Gastrocnemius medialis (tissue), 4 donors: ENCODE measurements at regions not wholly inside any gene's neighbourhood (a gene's known extent, or its start where the extent isn't known, plus 50 kb on each side); places are given as distances from the start of the nearest gene placed in this dataset.

Source experiments
- ATAC-seq, 2 donors: fragments of 150-250 bp; one replicate each; pipeline ENCODE4 v1.9.1; 2016
- DNase-seq, 2 donors: peaks; one replicate each; pipeline ENCODE4 v3.0.0-alpha.2; 2019
- H3K27ac ChIP-seq, 4 donors: fragments of 200-600 bp; sonication (generic); 1 replicate in 1 of 4; 2 replicates in 3 of 4; pipeline ENCODE4 v1.5.1; 2016 to 2018; ENCODE audit warnings: mild to moderate bottlenecking in 2 of 4, moderate library complexity in 1 of 4
- H3K27me3 ChIP-seq, 3 donors: fragments of 200-600 bp; sonication (generic) in 2 of 3; 1 replicate in 1 of 3; 2 replicates in 2 of 3; pipeline versions ENCODE4 v1.5.1 to v1.6.0; 2016 to 2019; ENCODE audit warnings: mild to moderate bottlenecking in 1 of 3, moderate library complexity in 1 of 3
- H3K36me3 ChIP-seq, 2 donors: fragments of 200-600 bp; sonication (generic) in 1 of 2; one replicate each; pipeline ENCODE4 v1.5.1; 2017 to 2018
- H3K4me1 ChIP-seq, 2 donors: fragments of 200-600 bp; sonication (generic) in 1 of 2; one replicate each; pipeline ENCODE4 v1.5.1; 2016 to 2017; ENCODE audit warnings: mild to moderate bottlenecking in 2 of 2
- H3K4me3 ChIP-seq, 4 donors: fragments of 200-600 bp; sonication (generic) in 3 of 4; 1 replicate in 1 of 4; 2 replicates in 3 of 4; pipeline ENCODE4 v1.5.1; 2016 to 2019; ENCODE audit warnings: mild to moderate bottlenecking in 2 of 4
- H3K9me3 ChIP-seq, 3 donors: fragments of 200-600 bp; sonication (generic) in 2 of 3; 1 replicate in 1 of 3; 2 replicates in 2 of 3; pipeline ENCODE4 v1.5.1; 2016 to 2019
- POLR2A ChIP-seq, 2 donors: fragments of 450-650 bp; IDR thresholded peaks; one replicate each; pipeline ENCODE4 v1.6.1; 2017; ENCODE audit warnings: antibody characterized with exemption in 2 of 2, mild to moderate bottlenecking in 2 of 2, moderate library complexity in 2 of 2
- in situ Hi-C, 4 donors: fragments of 200-750 bp; cut with MboI; loops; one replicate each; pipeline versions ENCODE4 v1.15.0 to v1.8.0; 2017; ENCODE audit warnings: low sequenced_read_pairs in 4 of 4
- intact Hi-C: fragments of 100-400 bp; cut with DNase I; formaldehyde crosslinking; loops from one replicate; pipeline ENCODE4 v1.15.1; 2023; ENCODE audit warnings: low total_unique reads
- TF ChIP-seq, protein P1 (sequence below), 5 experiments: fragments of 450-650 bp in 3 of 5; fragments of 200-600 bp in 2 of 5; sonication (generic) in 2 of 5; IDR thresholded peaks in 4 of 5; conservative IDR thresholded peaks in 1 of 5; 1 replicate in 4 of 5; 2 replicates in 1 of 5; pipeline ENCODE4 v1.5.1; 2016 to 2019; ENCODE audit warnings: antibody characterized with exemption in 5 of 5, mild to moderate bottlenecking in 3 of 5, moderate library complexity in 3 of 5

DNA sequence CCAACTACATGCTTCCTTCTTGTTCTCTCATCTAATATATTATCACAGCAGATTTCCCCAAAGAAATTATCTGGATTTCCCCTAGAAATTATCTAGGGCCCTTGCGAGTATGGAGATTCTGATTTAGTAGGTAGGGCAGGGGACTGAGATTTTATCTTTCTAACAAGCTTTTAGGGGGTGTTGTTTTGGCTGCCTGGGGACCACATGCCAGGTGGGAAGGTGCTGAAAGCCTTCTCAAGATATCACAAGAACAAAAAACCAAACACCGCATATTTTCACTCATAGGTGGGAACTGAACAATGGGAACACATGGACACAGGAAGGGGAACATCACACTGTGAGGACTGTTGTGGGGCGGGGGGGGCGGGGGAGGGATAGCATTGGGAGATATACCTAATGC, 146.5 kb upstream of the CDH10 start:
- no peak for TF ChIP-seq POLR2A (IDR thresholded peaks at IDR 0.05)
- TF ChIP-seq, protein P1, sequence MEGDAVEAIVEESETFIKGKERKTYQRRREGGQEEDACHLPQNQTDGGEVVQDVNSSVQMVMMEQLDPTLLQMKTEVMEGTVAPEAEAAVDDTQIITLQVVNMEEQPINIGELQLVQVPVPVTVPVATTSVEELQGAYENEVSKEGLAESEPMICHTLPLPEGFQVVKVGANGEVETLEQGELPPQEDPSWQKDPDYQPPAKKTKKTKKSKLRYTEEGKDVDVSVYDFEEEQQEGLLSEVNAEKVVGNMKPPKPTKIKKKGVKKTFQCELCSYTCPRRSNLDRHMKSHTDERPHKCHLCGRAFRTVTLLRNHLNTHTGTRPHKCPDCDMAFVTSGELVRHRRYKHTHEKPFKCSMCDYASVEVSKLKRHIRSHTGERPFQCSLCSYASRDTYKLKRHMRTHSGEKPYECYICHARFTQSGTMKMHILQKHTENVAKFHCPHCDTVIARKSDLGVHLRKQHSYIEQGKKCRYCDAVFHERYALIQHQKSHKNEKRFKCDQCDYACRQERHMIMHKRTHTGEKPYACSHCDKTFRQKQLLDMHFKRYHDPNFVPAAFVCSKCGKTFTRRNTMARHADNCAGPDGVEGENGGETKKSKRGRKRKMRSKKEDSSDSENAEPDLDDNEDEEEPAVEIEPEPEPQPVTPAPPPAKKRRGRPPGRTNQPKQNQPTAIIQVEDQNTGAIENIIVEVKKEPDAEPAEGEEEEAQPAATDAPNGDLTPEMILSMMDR (IDR thresholded peaks at IDR 0.05 in 4 of 5, conservative IDR thresholded peaks at IDR 0.05 in 1 of 5) = no peak
- Histone ChIP-seq H3K4me1 (no peaks in the 10 kb centered on the region), H3K9me3 (no peaks in the 10 kb centered on the region), H3K27me3 (no peaks in the 10 kb centered on the region), H3K27ac (no peak overlapping the region), H3K4me3 (no peak overlapping the region), H3K36me3 (no peaks in the 10 kb centered on the region)
- ATAC-seq (no peak), DNase-seq (no peak)
- in situ Hi-C loops (no loop called here), intact Hi-C loops (no loop called here)

DNA sequence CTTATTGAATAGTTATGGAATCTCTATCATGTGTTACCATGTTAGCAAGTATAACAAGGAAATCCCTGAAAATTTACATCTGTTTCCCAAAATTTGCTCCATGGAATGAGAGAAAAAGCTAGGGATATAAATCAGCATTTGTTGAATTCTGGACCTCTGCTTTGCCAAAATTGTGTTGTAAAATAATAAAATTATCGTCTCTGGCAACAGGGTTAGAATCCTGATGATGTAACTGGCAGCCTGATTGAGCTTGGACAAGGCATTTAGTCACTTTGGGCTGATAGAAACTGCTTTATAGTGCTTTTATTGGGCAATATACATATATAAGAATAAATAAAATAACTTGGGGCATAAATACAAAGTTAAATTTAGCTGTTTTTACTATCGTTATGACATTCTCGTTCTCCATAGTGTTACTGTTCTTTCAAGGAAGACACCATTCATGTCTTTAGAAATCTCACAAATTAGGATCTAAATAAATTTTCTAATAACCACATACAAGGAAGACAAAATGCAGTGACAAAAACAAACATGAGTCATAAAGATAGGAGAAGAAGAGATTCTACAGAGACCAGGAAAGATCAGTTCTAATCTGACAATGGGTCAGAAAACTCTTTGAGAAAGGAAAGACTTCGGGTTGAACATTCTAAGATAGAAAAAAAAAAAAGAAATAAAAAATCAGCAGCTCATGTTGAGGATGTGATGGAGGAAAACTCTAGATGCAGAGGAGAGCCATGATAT, 145.0 kb upstream of the CDH10 start:
- in situ Hi-C loops = no loop called here

DNA sequence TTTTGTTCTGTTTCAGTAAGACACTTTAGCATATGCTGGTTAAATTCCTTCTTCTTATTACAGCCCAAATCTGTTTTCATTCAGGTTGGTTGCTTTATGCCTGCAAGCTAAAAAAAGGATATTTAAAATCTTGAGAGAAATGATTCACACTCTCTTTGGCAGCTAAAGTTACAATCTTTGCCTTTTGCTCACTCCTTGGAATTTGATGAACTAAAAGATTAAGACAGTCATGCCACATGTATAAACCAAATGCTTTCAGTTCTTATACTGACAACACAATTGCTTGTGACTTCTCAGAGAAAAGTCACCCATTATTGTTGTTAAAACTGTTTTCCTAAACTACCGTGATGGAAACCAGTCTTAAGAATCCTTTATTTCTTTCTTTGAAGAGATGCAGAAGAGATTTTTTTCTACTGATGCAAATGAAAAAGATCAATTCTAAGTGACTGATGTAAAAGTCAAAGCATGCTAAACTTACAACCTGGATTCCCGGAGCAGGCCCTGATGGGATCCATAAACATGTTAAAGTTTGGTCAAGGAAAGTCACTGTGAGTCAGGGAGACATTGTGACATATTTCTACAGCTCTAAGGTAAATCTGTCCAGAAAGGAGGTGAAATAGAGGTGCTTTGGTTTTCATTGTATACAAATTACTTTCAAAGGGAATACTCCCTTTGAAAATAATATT, 144.2 kb upstream of the CDH10 start:
- no peaks in the 10 kb centered on the region for H3K36me3 ChIP-seq
- in situ Hi-C loops = no loop called here
- no peak overlapping the region for H3K27ac ChIP-seq
- no peaks in the 10 kb centered on the region for H3K4me1 ChIP-seq
- TF ChIP-seq, protein P1 (IDR thresholded peaks at IDR 0.05 in 4 of 5, conservative IDR thresholded peaks at IDR 0.05 in 1 of 5) = no peak
- TF ChIP-seq POLR2A (IDR thresholded peaks at IDR 0.05) = no peak
- no peak for ATAC-seq
- no peak overlapping the region for H3K4me3 ChIP-seq
- intact Hi-C loops = no loop called here
- DNase-seq = no peak
- no peaks in the 10 kb centered on the region for H3K9me3 ChIP-seq
- no peaks in the 10 kb centered on the region for H3K27me3 ChIP-seq

More for the DNA sequence above, 145.0 kb upstream of the CDH10 start:
- no peak for DNase-seq
- intact Hi-C loops = no loop called here
- H3K27ac ChIP-seq = no peak overlapping the region
- H3K9me3 ChIP-seq = no peaks in the 10 kb centered on the region
- no peak for TF ChIP-seq POLR2A (IDR thresholded peaks at IDR 0.05)
- TF ChIP-seq, protein P1 (IDR thresholded peaks at IDR 0.05 in 4 of 5, conservative IDR thresholded peaks at IDR 0.05 in 1 of 5) = no peak
- ATAC-seq = no peak
- no peaks in the 10 kb centered on the region for H3K4me1 ChIP-seq
- no peaks in the 10 kb centered on the region for H3K36me3 ChIP-seq
- H3K4me3 ChIP-seq = no peak overlapping the region
- H3K27me3 ChIP-seq = no peaks in the 10 kb centered on the region

DNA sequence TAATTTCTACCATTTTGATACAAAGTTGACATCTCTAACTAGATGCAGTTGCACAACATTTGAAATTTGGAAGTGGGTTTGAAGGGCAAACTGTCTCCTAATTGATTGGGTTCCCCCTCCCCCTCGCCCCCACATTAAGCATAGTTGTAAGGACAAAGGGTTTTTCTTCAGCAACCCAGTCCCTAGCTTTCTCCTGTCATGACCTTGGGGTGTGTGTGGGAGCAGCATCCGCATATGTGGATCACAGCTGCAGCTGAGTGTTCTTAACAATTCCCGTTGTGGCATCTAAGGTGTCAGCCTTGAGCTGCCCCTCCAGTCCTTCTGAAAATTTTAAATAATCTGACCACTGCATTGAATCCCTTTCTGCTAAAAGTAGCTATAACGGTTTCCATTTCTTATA, 141.3 kb upstream of the CDH10 start:
- H3K27ac ChIP-seq = no peak overlapping the region
- TF ChIP-seq POLR2A (IDR thresholded peaks at IDR 0.05) = no peak
- TF ChIP-seq, protein P1 (IDR thresholded peaks at IDR 0.05 in 4 of 5, conservative IDR thresholded peaks at IDR 0.05 in 1 of 5) = no peak
- no peak overlapping the region for H3K4me3 ChIP-seq
- no peak for DNase-seq
- no peaks in the 10 kb centered on the region for H3K4me1 ChIP-seq
- no peaks in the 10 kb centered on the region for H3K9me3 ChIP-seq
- intact Hi-C loops = no loop called here
- in situ Hi-C loops = no loop called here
- H3K36me3 ChIP-seq = no peaks in the 10 kb centered on the region
- H3K27me3 ChIP-seq = no peaks in the 10 kb centered on the region
- no peak for ATAC-seq
